ENCODE measurements at regions not wholly inside any gene's neighbourhood (a gene's known extent, or its start where the extent isn't known, plus 50 kb on each side); places are given as distances from the start of the nearest gene placed in this dataset.
"Not testable (repeated sequence)": the region's sequence is repeated elsewhere in the genome, so short reads cannot be mapped to it uniquely, and the experiment has no call there.

- DNase-seq (ENCODE audit: low read depth): no peak
Observed at GRCh38 chr18:78246588-78246987, 733.0 kb upstream of the SALL3 start.

- DNase-seq (ENCODE audit: low read depth): no peak
Observed at GRCh38 chr18:78247615-78248289, 731.9 kb upstream of the SALL3 start.

GRCh38 chr18:78255013-78255412, 724.6 kb upstream of the SALL3 start:
- DNase-seq (ENCODE audit: low read depth): peak; percentile 29

- no peak for DNase-seq (ENCODE audit: low read depth)
Observed at GRCh38 chr18:78268226-78268988, 711.2 kb upstream of the SALL3 start.

GRCh38 chr18:78271790-78272189, 707.8 kb upstream of the SALL3 start:
- DNase-seq (ENCODE audit: low read depth): no peak

- DNase-seq (ENCODE audit: low read depth): no peak
Observed at GRCh38 chr18:78273876-78274275, 705.7 kb upstream of the SALL3 start.

GRCh38 chr18:78283425-78283824, 696.2 kb upstream of the SALL3 start:
- DNase-seq (ENCODE audit: low read depth): not testable (repeated sequence)

GRCh38 chr18:78292618-78293380, 686.8 kb upstream of the SALL3 start:
- DNase-seq (ENCODE audit: low read depth): no peak

- no peak for DNase-seq (ENCODE audit: low read depth)
Observed at GRCh38 chr18:78293540-78293939, 686.1 kb upstream of the SALL3 start.

- no peak for DNase-seq (ENCODE audit: low read depth)
Observed at GRCh38 chr18:78293940-78294541, 685.6 kb upstream of the SALL3 start.

GRCh38 chr18:78295262-78295661, 684.4 kb upstream of the SALL3 start:
- no peak for DNase-seq (ENCODE audit: low read depth)

- DNase-seq (ENCODE audit: low read depth): no peak
Observed at GRCh38 chr18:78296166-78296565, 683.5 kb upstream of the SALL3 start.

GRCh38 chr18:78297048-78297447, 682.6 kb upstream of the SALL3 start:
- DNase-seq (ENCODE audit: low read depth): no peak

GRCh38 chr18:78303519-78304191, 676.0 kb upstream of the SALL3 start:
- DNase-seq (ENCODE audit: low read depth): no peak

GRCh38 chr18:78304192-78305164, 675.1 kb upstream of the SALL3 start:
- DNase-seq (ENCODE audit: low read depth): no peak

GRCh38 chr18:78305789-78306188, 673.8 kb upstream of the SALL3 start:
- DNase-seq (ENCODE audit: low read depth): no peak

- no peak for DNase-seq (ENCODE audit: low read depth)
Observed at GRCh38 chr18:78309307-78309706, 670.3 kb upstream of the SALL3 start.

GRCh38 chr18:78309924-78310323, 669.7 kb upstream of the SALL3 start:
- DNase-seq (ENCODE audit: low read depth): no peak

- no peak for DNase-seq (ENCODE audit: low read depth)
Observed at GRCh38 chr18:78319264-78319663, 660.4 kb upstream of the SALL3 start.

GRCh38 chr18:78319961-78320360, 659.7 kb upstream of the SALL3 start:
- no peak for DNase-seq (ENCODE audit: low read depth)

Data from HT1080 (cell line).